ENCODE measurements at regions not wholly inside any gene's neighbourhood (a gene's known extent, or its start where the extent isn't known, plus 50 kb on each side); places are given as distances from the start of the nearest gene placed in this dataset.

DNA sequence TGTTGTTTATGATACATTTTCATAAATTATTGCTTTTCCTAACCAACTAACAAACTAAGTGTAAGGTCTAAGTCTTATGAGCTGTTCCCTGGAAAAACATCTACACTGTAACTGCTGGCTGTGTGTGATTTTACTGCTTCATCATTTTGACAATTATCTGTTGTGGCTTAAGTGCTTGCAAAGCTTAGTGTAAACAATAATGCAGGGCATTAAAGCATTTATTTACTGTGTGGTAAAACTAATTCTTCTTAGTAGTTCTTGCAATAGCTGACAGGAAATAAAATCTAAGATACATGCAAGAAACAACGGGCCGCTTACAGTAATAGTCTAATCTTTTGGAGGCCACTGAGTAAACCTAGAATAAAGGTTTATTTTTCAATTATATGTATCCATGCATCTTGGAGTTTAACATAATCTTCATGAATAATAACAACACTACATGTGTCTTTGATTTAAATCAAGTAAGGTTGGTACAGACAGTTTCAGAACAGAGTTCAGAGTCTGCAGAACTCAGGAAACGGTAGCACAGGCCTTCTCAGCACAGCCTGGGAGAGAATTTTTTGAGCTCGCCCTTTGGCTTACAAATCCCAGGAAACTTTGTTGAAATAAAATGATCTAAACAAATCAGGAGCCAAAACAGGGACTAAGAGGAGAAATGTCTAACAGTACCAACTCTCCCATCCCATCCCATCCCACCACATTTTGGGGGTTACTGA lies 473.1 kb downstream of the NR2F1-AS1 start:
- intact Hi-C loops (cut with micrococcal nuclease; ENCODE audit: unreplicated experiment) = no loop called here
- TF ChIP-seq TCF7L2 (IDR thresholded peaks at IDR 0.05; ENCODE audit: low read depth, low read length) (no peak), REST (IDR thresholded peaks at IDR 0.05; ENCODE audit: insufficient read depth in 1 of 2, low read depth in 2 of 2, low read length in 1 of 2) (no peak), SIN3A (IDR thresholded peaks at IDR 0.05; ENCODE audit: borderline replicate concordance, insufficient read depth, low read depth, low read length) (no peak), POLR2AphosphoS5 (IDR thresholded peaks at IDR 0.05; ENCODE audit: low read depth, low read length) (no peak)
- TF ChIP-seq, protein P1, sequence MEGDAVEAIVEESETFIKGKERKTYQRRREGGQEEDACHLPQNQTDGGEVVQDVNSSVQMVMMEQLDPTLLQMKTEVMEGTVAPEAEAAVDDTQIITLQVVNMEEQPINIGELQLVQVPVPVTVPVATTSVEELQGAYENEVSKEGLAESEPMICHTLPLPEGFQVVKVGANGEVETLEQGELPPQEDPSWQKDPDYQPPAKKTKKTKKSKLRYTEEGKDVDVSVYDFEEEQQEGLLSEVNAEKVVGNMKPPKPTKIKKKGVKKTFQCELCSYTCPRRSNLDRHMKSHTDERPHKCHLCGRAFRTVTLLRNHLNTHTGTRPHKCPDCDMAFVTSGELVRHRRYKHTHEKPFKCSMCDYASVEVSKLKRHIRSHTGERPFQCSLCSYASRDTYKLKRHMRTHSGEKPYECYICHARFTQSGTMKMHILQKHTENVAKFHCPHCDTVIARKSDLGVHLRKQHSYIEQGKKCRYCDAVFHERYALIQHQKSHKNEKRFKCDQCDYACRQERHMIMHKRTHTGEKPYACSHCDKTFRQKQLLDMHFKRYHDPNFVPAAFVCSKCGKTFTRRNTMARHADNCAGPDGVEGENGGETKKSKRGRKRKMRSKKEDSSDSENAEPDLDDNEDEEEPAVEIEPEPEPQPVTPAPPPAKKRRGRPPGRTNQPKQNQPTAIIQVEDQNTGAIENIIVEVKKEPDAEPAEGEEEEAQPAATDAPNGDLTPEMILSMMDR (IDR thresholded peaks at IDR 0.05) = no peak
- peaks cover 12% of the 10 kb centered on the region; the same call in 1 of the 2 replicates for H3K4me1 ChIP-seq (ENCODE audit: control insufficient read depth, insufficient read depth, low read length)
- no TSS peak for BruUV-seq (replicated peaks)
- no peaks in the 10 kb centered on the region for H3K27me3 ChIP-seq (ENCODE audit: control insufficient read depth, insufficient read depth, low read length)
- no peaks in the 10 kb centered on the region for H3K36me3 ChIP-seq (ENCODE audit: control insufficient read depth, insufficient read depth, low read length)
- in situ Hi-C loops (cut with HindIII; ENCODE audit: low pct_unique_long_range_greater_than_20kb, low sequenced_read_pairs) = no loop called here
- no peak for ATAC-seq
- POLR2A ChIA-PET = no interaction called here
- H3K9me3 ChIP-seq (ENCODE audit: control insufficient read depth, insufficient read depth, low read depth, low read length) = no peaks in the 10 kb centered on the region
- peak overlapping the region; percentile 67 for H3K27ac ChIP-seq (ENCODE audit: low read length)
- H3K4me3 ChIP-seq (ENCODE audit: low read depth in 2 of 2, low read length in 2 of 2) = no peak overlapping the region; a peak in 1 of 4 replicates
- DNase-seq (ENCODE audit: low read depth, low spot score) = no peak
- CTCF ChIA-PET = no interaction called here

GRCh38 chr5:93107141-93107540 lies 473.9 kb downstream of the NR2F1-AS1 start:
- Histone ChIP-seq H3K9me3 (ENCODE audit: control insufficient read depth, insufficient read depth, low read depth, low read length) (no peaks in the 10 kb centered on the region), H3K4me3 (ENCODE audit: low read depth in 2 of 2, low read length in 2 of 2) (no peak overlapping the region), H3K27me3 (ENCODE audit: control insufficient read depth, insufficient read depth, low read length) (no peaks in the 10 kb centered on the region), H3K36me3 (ENCODE audit: control insufficient read depth, insufficient read depth, low read length) (no peaks in the 10 kb centered on the region), H3K27ac (ENCODE audit: low read length) (peak overlapping the region; percentile 67), H3K4me1 (ENCODE audit: control insufficient read depth, insufficient read depth, low read length) (peaks cover 12% of the 10 kb centered on the region; the same call in 1 of the 2 replicates)
- no TSS peak for BruUV-seq (replicated peaks)
- CTCF ChIA-PET = no interaction called here
- intact Hi-C loops (cut with micrococcal nuclease; ENCODE audit: unreplicated experiment) = no loop called here
- in situ Hi-C loops (cut with HindIII; ENCODE audit: low pct_unique_long_range_greater_than_20kb, low sequenced_read_pairs) = no loop called here
- TF ChIP-seq, protein P1 (IDR thresholded peaks at IDR 0.05) = no peak
- TF ChIP-seq TCF7L2 (IDR thresholded peaks at IDR 0.05; ENCODE audit: low read depth, low read length) (no peak), SIN3A (IDR thresholded peaks at IDR 0.05; ENCODE audit: borderline replicate concordance, insufficient read depth, low read depth, low read length) (no peak), REST (IDR thresholded peaks at IDR 0.05; ENCODE audit: insufficient read depth in 1 of 2, low read depth in 2 of 2, low read length in 1 of 2) (no peak), POLR2AphosphoS5 (IDR thresholded peaks at IDR 0.05; ENCODE audit: low read depth, low read length) (no peak)
- no peak for DNase-seq (ENCODE audit: low read depth, low spot score)
- POLR2A ChIA-PET = no interaction called here
- ATAC-seq = no peak
